Neuronal stem cell (in vitro differentiated cells): ENCODE measurements at regions not wholly inside any gene's neighbourhood (a gene's known extent, or its start where the extent isn't known, plus 50 kb on each side); places are given as distances from the start of the nearest gene placed in this dataset.
"Not testable (repeated sequence)": the region's sequence is repeated elsewhere in the genome, so short reads cannot be mapped to it uniquely, and the experiment has no call there.

Experiments
- DNase-seq: peaks from one replicate; pipeline ENCODE4 v3.0.0-alpha.2; 2013; ENCODE audit warnings: low spot score
- H2AFZ ChIP-seq: one replicate; pipeline ENCODE4 v1.6.1; 2013; ENCODE audit warnings: mild to moderate bottlenecking, low read length, inconsistent platforms
- H2AK5ac ChIP-seq: 2 replicates; pipeline ENCODE4 v1.6.1; 2013; ENCODE audit warnings: low read depth, mild to moderate bottlenecking, inconsistent platforms, low read length, moderate library complexity, mixed read lengths
- H2BK120ac ChIP-seq: 2 replicates; pipeline ENCODE4 v1.6.1; 2013; ENCODE audit warnings: low read depth, mild to moderate bottlenecking, inconsistent platforms, low read length, moderate library complexity, mixed read lengths
- H2BK12ac ChIP-seq: one replicate; pipeline ENCODE4 v1.6.1; 2013; ENCODE audit warnings: low read length, inconsistent platforms
- H2BK15ac ChIP-seq: 2 replicates; pipeline ENCODE4 v1.6.1; 2013; ENCODE audit warnings: mild to moderate bottlenecking, low read length, inconsistent platforms, mixed read lengths
- H2BK5ac ChIP-seq: one replicate; pipeline ENCODE4 v1.6.1; 2013; ENCODE audit warnings: inconsistent platforms, mild to moderate bottlenecking, low read length, moderate library complexity
- H3K14ac ChIP-seq: one replicate; pipeline ENCODE4 v1.6.1; 2013; ENCODE audit warnings: low read length, inconsistent platforms
- H3K18ac ChIP-seq: 2 replicates; pipeline ENCODE4 v1.6.1; 2013; ENCODE audit warnings: low read length, inconsistent platforms
- H3K23ac ChIP-seq: 2 replicates; pipeline ENCODE4 v1.6.1; 2013; ENCODE audit warnings: low read depth, mild to moderate bottlenecking, mixed read lengths, low read length, inconsistent platforms; ENCODE audit not compliant: poor library complexity
- H3K27ac ChIP-seq: replicated peaks from 3 replicates; pipeline ENCODE4 v1.5.1; 2013; ENCODE audit warnings: low read length, inconsistent platforms
- H3K27me3 ChIP-seq, 3 experiments: 2 replicates each; pipeline ENCODE4 v1.6.1; 2013; ENCODE audit warnings: low read length in 3 of 3, mild to moderate bottlenecking in 2 of 3, inconsistent platforms in 1 of 3, low read depth in 1 of 3, mixed read lengths in 1 of 3, moderate library complexity in 1 of 3; ENCODE audit not compliant: control insufficient read depth in 3 of 3, insufficient read depth in 3 of 3
- H3K36me3 ChIP-seq, 2 donors: replicated peaks in 1 of 2; 2 replicates each; pipeline ENCODE4 v1.6.1; 2013; ENCODE audit warnings: low read length in 2 of 2; ENCODE audit not compliant: control insufficient read depth in 2 of 2, insufficient read depth in 2 of 2
- H3K4ac ChIP-seq: 2 replicates; pipeline ENCODE4 v1.6.1; 2013; ENCODE audit warnings: inconsistent platforms, mild to moderate bottlenecking, low read length, moderate library complexity
- H3K4me1 ChIP-seq, 2 donors: 1 replicate in 1 of 2; 2 replicates in 1 of 2; pipeline ENCODE4 v1.6.1; 2013; ENCODE audit warnings: low read length in 2 of 2, low read depth in 1 of 2; ENCODE audit not compliant: control insufficient read depth in 2 of 2, insufficient read depth in 1 of 2
- H3K4me2 ChIP-seq: one replicate; pipeline ENCODE4 v1.6.1; 2013; ENCODE audit warnings: mild to moderate bottlenecking, low read length, inconsistent platforms; ENCODE audit not compliant: insufficient read depth, poor library complexity, severe bottlenecking
- H3K4me3 ChIP-seq, 2 donors: 2 replicates each; pipeline ENCODE4 v1.5.1; 2013; ENCODE audit warnings: low read length in 2 of 2, mild to moderate bottlenecking in 2 of 2, inconsistent platforms in 1 of 2, moderate library complexity in 1 of 2
- H3K79me1 ChIP-seq: one replicate; pipeline ENCODE4 v1.6.1; 2013; ENCODE audit warnings: low read depth, mild to moderate bottlenecking, inconsistent platforms, low read length, moderate library complexity
- H3K9ac ChIP-seq: one replicate; pipeline ENCODE4 v1.6.1; 2013; ENCODE audit warnings: mild to moderate bottlenecking, low read depth, low read length, inconsistent platforms; ENCODE audit not compliant: poor library complexity
- H3K9me3 ChIP-seq, 2 donors: replicated peaks in 1 of 2; 2 replicates each; pipeline versions ENCODE3 to v1.6.1; 2013; ENCODE audit warnings: low read length in 2 of 2, mild to moderate bottlenecking in 2 of 2, inconsistent platforms in 1 of 2, low read depth in 1 of 2, mixed read lengths in 1 of 2, moderate library complexity in 1 of 2; ENCODE audit not compliant: control insufficient read depth in 2 of 2, insufficient read depth in 1 of 2
- H4K8ac ChIP-seq: one replicate; pipeline ENCODE4 v1.6.1; 2013; ENCODE audit warnings: low read depth, mild to moderate bottlenecking, inconsistent platforms, low read length, moderate library complexity
- H4K91ac ChIP-seq: one replicate; pipeline ENCODE4 v1.6.1; 2013; ENCODE audit warnings: low read length, low read depth, mild to moderate bottlenecking, inconsistent platforms; ENCODE audit not compliant: poor library complexity
- WGBS, 2 donors: extraction: QIAGEN DNeasy Blood & Tissue Kit; methylation state at CpG; one replicate each; pipeline ENCODE4 v1.1.7; 2013; ENCODE audit warnings: missing lambda C conversion rate in 2 of 2, mixed read lengths in 1 of 2; ENCODE audit not compliant: insufficient read length in 2 of 2, insufficient replicate concordance in 1 of 2; ENCODE audit errors: extremely low coverage in 2 of 2; 5-methylcytosine and 5-hydroxymethylcytosine counted together

DNA sequence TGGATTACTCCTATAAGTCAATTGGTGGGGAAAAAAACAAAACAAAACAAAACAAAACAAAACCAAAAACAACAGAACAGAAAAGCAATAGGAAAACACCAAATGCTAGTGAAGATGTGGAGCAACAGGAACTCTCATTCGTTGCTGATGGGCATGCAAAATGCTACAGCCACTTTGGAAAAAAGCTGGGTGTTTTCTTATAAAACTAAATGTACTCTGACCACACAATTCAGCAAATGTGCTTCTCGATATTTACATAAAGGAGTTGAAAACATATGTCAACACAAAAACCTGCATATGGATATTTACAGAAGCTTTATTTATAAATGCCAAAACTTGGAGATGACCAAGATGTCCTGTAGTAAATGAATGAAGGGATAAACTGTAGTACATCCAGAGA, 703.6 kb upstream of the FAM241A start:
- Histone ChIP-seq H2BK12ac (no peak overlapping the region), H2BK120ac (no peak overlapping the region), H3K27me3 (no peaks in the 10 kb centered on the region), H3K9ac (no peak overlapping the region), H2AK5ac (no peak overlapping the region), H3K4me1 (no peaks in the 10 kb centered on the region), H4K8ac (no peak overlapping the region), H3K18ac (no peak overlapping the region), H3K23ac (no peak overlapping the region), H2BK5ac (no peak overlapping the region), H3K4me3 (no peak overlapping the region), H3K27ac (no peak overlapping the region), H4K91ac (no peak overlapping the region), H3K36me3 (no peaks in the 10 kb centered on the region), H2AFZ (no peak overlapping the region), H3K4ac (no peak overlapping the region), H2BK15ac (no peak overlapping the region), H3K9me3 (no peaks in the 10 kb centered on the region), H3K4me2 (no peak overlapping the region), H3K79me1 (no peaks in the 10 kb centered on the region), H3K14ac (no peak overlapping the region)
- no CpG with 5 or more reads among the region's 2 CpGs for WGBS, 2 donors
- no peak for DNase-seq

- not testable (repeated sequence) for H3K4ac ChIP-seq, H3K9me3 ChIP-seq, H2BK120ac ChIP-seq, H2BK15ac ChIP-seq, H3K36me3 ChIP-seq, H3K27ac ChIP-seq, H4K91ac ChIP-seq, H3K23ac ChIP-seq, H4K8ac ChIP-seq, H3K14ac ChIP-seq, H3K4me1 ChIP-seq, H2AK5ac ChIP-seq, H3K4me2 ChIP-seq, H3K9ac ChIP-seq, DNase-seq, H3K79me1 ChIP-seq, H3K27me3 ChIP-seq, H2BK5ac ChIP-seq, H2BK12ac ChIP-seq, H3K4me3 ChIP-seq, H3K18ac ChIP-seq, H2AFZ ChIP-seq
- no CpG with 5 or more reads among the region's 3 CpGs for WGBS, 2 donors
These were observed 700.4 kb upstream of the FAM241A start for GRCh38 chr4:111444836-111445235.

GRCh38 chr4:111449657-111450056, 695.6 kb upstream of the FAM241A start:
- no peak for DNase-seq
- Histone ChIP-seq H3K4me2 (no peak overlapping the region), H4K91ac (no peak overlapping the region), H2AK5ac (no peak overlapping the region), H2BK5ac (no peak overlapping the region), H2BK15ac (no peak overlapping the region), H3K18ac (no peak overlapping the region), H2BK120ac (no peak overlapping the region), H3K23ac (no peak overlapping the region), H3K4ac (no peak overlapping the region), H3K9me3 (no peaks in the 10 kb centered on the region), H3K4me3 (no peak overlapping the region), H3K9ac (no peak overlapping the region), H3K36me3 (no peaks in the 10 kb centered on the region), H3K14ac (no peak overlapping the region), H2BK12ac (no peak overlapping the region), H3K79me1 (no peaks in the 10 kb centered on the region), H3K27me3 (no peaks in the 10 kb centered on the region), H4K8ac (no peak overlapping the region), H3K27ac (no peak overlapping the region), H3K4me1 (peaks cover 0 to 3% of the 10 kb centered on the region in 2 donors), H2AFZ (no peak overlapping the region)
- no CpG with 5 or more reads among the region's 1 CpG for WGBS, 2 donors

- Histone ChIP-seq H3K79me1 (no peaks in the 10 kb centered on the region), H3K23ac (no peak overlapping the region), H3K27me3 (no peaks in the 10 kb centered on the region), H2BK15ac (no peak overlapping the region), H4K91ac (no peak overlapping the region), H3K4me1 (peaks cover 0 to 3% of the 10 kb centered on the region in 2 donors), H4K8ac (no peak overlapping the region), H3K4me3 (no peak overlapping the region), H3K18ac (no peak overlapping the region), H3K4me2 (no peak overlapping the region), H3K9ac (no peak overlapping the region), H3K9me3 (no peaks in the 10 kb centered on the region), H2BK5ac (no peak overlapping the region), H3K27ac (no peak overlapping the region), H2BK120ac (no peak overlapping the region), H2BK12ac (no peak overlapping the region), H2AK5ac (no peak overlapping the region), H2AFZ (no peak overlapping the region), H3K14ac (no peak overlapping the region), H3K36me3 (no peaks in the 10 kb centered on the region), H3K4ac (no peak overlapping the region)
- DNase-seq = no peak
These were observed 694.4 kb upstream of the FAM241A start for GRCh38 chr4:111450867-111451266.
